ENCODE measurements at regions not wholly inside any gene's neighbourhood (a gene's known extent, or its start where the extent isn't known, plus 50 kb on each side); places are given as distances from the start of the nearest gene placed in this dataset.

- H3K4me3 ChIP-seq (ENCODE audit: low read depth, low read length): no peak overlapping the region
- TF ChIP-seq, protein P1, sequence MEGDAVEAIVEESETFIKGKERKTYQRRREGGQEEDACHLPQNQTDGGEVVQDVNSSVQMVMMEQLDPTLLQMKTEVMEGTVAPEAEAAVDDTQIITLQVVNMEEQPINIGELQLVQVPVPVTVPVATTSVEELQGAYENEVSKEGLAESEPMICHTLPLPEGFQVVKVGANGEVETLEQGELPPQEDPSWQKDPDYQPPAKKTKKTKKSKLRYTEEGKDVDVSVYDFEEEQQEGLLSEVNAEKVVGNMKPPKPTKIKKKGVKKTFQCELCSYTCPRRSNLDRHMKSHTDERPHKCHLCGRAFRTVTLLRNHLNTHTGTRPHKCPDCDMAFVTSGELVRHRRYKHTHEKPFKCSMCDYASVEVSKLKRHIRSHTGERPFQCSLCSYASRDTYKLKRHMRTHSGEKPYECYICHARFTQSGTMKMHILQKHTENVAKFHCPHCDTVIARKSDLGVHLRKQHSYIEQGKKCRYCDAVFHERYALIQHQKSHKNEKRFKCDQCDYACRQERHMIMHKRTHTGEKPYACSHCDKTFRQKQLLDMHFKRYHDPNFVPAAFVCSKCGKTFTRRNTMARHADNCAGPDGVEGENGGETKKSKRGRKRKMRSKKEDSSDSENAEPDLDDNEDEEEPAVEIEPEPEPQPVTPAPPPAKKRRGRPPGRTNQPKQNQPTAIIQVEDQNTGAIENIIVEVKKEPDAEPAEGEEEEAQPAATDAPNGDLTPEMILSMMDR (IDR thresholded peaks at IDR 0.05; ENCODE audit: low read depth, low read length, missing control alignments): no peak
- no peak for DNase-seq
- H3K27ac ChIP-seq: no peak overlapping the region
- no peaks in the 10 kb centered on the region for H3K36me3 ChIP-seq (replicated peaks)
- in situ Hi-C loops (cut with HindIII; ENCODE audit: low pct_ligation_motif_present, low sequenced_read_pairs): no loop called here
- no peaks in the 10 kb centered on the region for H3K27me3 ChIP-seq (replicated peaks)
Measured at GRCh38 chr20:11754451-11754850, 163.2 kb upstream of the BTBD3 start.

DNA sequence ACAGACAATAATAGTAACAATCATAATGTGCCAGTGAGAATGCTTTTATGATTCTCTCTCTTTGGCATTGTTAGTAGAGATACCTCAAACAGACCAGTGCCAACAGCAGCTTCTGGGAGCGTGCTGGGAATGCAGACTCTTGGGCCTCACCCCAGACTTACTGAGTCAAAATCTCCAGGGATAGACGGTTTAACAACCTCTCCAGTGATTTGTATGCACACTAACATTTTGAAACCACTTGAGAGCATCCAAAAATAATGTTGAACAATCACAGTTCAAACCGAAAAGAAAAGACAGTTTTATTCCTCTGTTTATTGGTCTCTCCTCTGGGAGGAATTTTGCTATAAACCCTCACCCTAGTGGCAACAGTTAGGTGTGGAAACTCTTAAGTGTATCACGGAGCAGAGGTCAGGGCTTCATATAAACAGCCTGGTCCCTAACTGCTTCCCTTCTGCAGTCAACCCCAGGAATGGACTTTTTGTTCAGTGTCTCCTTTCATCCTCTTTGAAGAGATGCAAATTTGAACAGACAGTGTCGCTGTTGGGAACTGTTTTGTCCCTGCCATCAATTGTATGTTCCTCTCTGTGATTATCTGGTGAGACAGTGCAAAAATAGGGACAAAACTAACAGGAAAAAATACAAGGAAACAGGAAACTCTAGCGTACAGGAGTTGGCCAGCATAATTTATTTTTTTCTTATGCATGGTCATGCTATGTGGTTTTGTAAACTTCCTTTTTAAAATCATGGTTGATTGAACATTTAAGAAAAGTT, 162.4 kb upstream of the BTBD3 start:
- TF ChIP-seq, protein P1 (IDR thresholded peaks at IDR 0.05; ENCODE audit: low read depth, low read length, missing control alignments): no peak
- Histone ChIP-seq H3K27ac (no peak overlapping the region), H3K36me3 (replicated peaks) (no peaks in the 10 kb centered on the region), H3K4me3 (ENCODE audit: low read depth, low read length) (no peak overlapping the region), H3K27me3 (replicated peaks) (no peaks in the 10 kb centered on the region)
- in situ Hi-C loops (cut with HindIII; ENCODE audit: low pct_ligation_motif_present, low sequenced_read_pairs): no loop called here
- no peak for DNase-seq

DNA sequence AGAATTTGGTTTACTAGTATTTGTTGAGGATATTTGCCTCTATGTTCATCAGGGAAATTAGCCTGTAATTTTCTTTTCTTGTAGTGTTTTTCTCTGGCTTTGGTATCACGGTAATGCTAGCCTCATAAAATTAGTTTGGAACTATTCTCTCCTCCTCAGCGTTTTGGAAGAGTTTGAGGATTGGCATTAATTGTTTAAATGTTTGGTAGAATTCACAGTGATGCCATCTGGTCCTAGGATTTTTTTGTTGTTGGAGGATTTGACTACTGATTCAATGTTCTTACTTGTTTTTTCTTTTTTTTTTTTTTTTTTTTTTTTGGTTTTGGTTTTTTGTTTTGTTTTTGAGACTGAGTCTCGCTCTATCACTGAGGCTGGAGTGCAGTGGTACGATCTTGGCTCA, 156.2 kb upstream of the BTBD3 start:
- H3K4me3 ChIP-seq (ENCODE audit: low read depth, low read length): no peak overlapping the region

GRCh38 chr20:11766961-11767360, 150.7 kb upstream of the BTBD3 start:
- no peak for DNase-seq
- in situ Hi-C loops (cut with HindIII; ENCODE audit: low pct_ligation_motif_present, low sequenced_read_pairs): no loop called here
- TF ChIP-seq, protein P1 (IDR thresholded peaks at IDR 0.05; ENCODE audit: low read depth, low read length, missing control alignments): no peak
- Histone ChIP-seq H3K36me3 (replicated peaks) (no peaks in the 10 kb centered on the region), H3K4me3 (ENCODE audit: low read depth, low read length) (no peak overlapping the region), H3K27me3 (replicated peaks) (no peaks in the 10 kb centered on the region), H3K27ac (no peak overlapping the region)

More for the DNA sequence above, 156.2 kb upstream of the BTBD3 start:
- in situ Hi-C loops (cut with HindIII; ENCODE audit: low pct_ligation_motif_present, low sequenced_read_pairs): no loop called here
- Histone ChIP-seq H3K27ac (no peak overlapping the region), H3K27me3 (replicated peaks) (no peaks in the 10 kb centered on the region), H3K36me3 (replicated peaks) (no peaks in the 10 kb centered on the region)
- no peak for DNase-seq
- TF ChIP-seq, protein P1 (IDR thresholded peaks at IDR 0.05; ENCODE audit: low read depth, low read length, missing control alignments): no peak

GRCh38 chr20:11769825-11770224, 147.9 kb upstream of the BTBD3 start:
- in situ Hi-C loops (cut with HindIII; ENCODE audit: low pct_ligation_motif_present, low sequenced_read_pairs): no loop called here
- no peaks in the 10 kb centered on the region for H3K36me3 ChIP-seq (replicated peaks)
- TF ChIP-seq, protein P1 (IDR thresholded peaks at IDR 0.05; ENCODE audit: low read depth, low read length, missing control alignments): no peak
- H3K27ac ChIP-seq: no peak overlapping the region
- H3K4me3 ChIP-seq (ENCODE audit: low read depth, low read length): no peak overlapping the region
- H3K27me3 ChIP-seq (replicated peaks): no peaks in the 10 kb centered on the region
- DNase-seq: no peak
